IMR-90 (cell line): ENCODE measurements at regions not wholly inside any gene's neighbourhood (a gene's known extent, or its start where the extent isn't known, plus 50 kb on each side); places are given as distances from the start of the nearest gene placed in this dataset.

Experiments used
- ATAC-seq: fragments of 200-7000 bp; cut with Tn5 transposase; 2 replicates; pipeline ENCODE4 v1.9.1; 2020; ENCODE audit warnings: low read depth, mild to moderate bottlenecking, moderate library complexity
- BruUV-seq: library from RNA; stranded (reverse); fragments of 400-500 nt; replicated peaks from 2 replicates; lab custom pipeline; 2021; lab: Mats Ljungman, UMichigan
- CTCF ChIA-PET: fragments of 300-600 bp; formaldehyde crosslinking; extraction: SDS; loops from one replicate; lab custom pipeline; 2021; ENCODE audit warnings: antibody characterized with exemption; lab: Yijun Ruan, JAX
- POLR2A ChIA-PET: fragments of 300-600 bp; sonication (Branson Sonifier 250); formaldehyde crosslinking; loops from one replicate; lab custom pipeline; 2022; ENCODE audit warnings: antibody characterized with exemption; ENCODE audit not compliant: unreplicated experiment; lab: Charles Lee
- DNase-seq: peaks from one replicate; pipeline ENCODE4 v3.0.0; 2013
- H2AFZ ChIP-seq: replicated peaks from 2 replicates; pipeline ENCODE3; 2013; ENCODE audit warnings: low read length, mild to moderate bottlenecking; ENCODE audit not compliant: poor library complexity
- H2AK5ac ChIP-seq: 2 replicates; pipeline ENCODE4 v1.6.1; 2013; ENCODE audit warnings: low read depth, low read length, inconsistent platforms
- H2AK9ac ChIP-seq: replicated peaks from 2 replicates; pipeline ENCODE3; 2013; ENCODE audit warnings: mild to moderate bottlenecking, low read depth, low read length, moderate library complexity; ENCODE audit not compliant: poor library complexity
- H2BK120ac ChIP-seq: 2 replicates; pipeline ENCODE4 v1.6.1; 2013; ENCODE audit warnings: low read depth, low read length, inconsistent platforms
- H2BK15ac ChIP-seq: 3 replicates; pipeline ENCODE4 v1.6.1; 2013; ENCODE audit warnings: low read depth, low read length, inconsistent platforms
- H2BK20ac ChIP-seq: 2 replicates; pipeline ENCODE4 v1.6.1; 2013; ENCODE audit warnings: low read depth, mild to moderate bottlenecking, inconsistent platforms, low read length, moderate library complexity
- H2BK5ac ChIP-seq: 2 replicates; pipeline ENCODE4 v1.6.1; 2013; ENCODE audit warnings: mild to moderate bottlenecking, low read depth, low read length, inconsistent platforms; ENCODE audit not compliant: poor library complexity, severe bottlenecking
- H3K14ac ChIP-seq: replicated peaks from 2 replicates; pipeline ENCODE4 v1.6.1; 2013; ENCODE audit warnings: low read depth, low read length, inconsistent platforms
- H3K18ac ChIP-seq: 2 replicates; pipeline ENCODE4 v1.6.1; 2013; ENCODE audit warnings: low read depth, low read length, control low read depth
- H3K23ac ChIP-seq: 2 replicates; pipeline ENCODE4 v1.6.1; 2013; ENCODE audit warnings: low read depth, low read length, inconsistent platforms
- H3K27ac ChIP-seq: 2 replicates; pipeline ENCODE4 v1.5.1; 2013; ENCODE audit warnings: mild to moderate bottlenecking, control low read depth, low read length; ENCODE audit not compliant: insufficient read depth
- H3K27me3 ChIP-seq: 2 replicates; pipeline ENCODE4 v1.6.1; 2013; ENCODE audit warnings: low read length; ENCODE audit not compliant: control insufficient read depth, insufficient read depth
- H3K36me3 ChIP-seq: 2 replicates; pipeline ENCODE4 v1.6.1; 2013; ENCODE audit warnings: low read length, mixed read lengths; ENCODE audit not compliant: control insufficient read depth, insufficient read depth
- H3K4ac ChIP-seq: 2 replicates; pipeline ENCODE4 v1.6.1; 2013; ENCODE audit warnings: low read depth, low read length, inconsistent platforms
- H3K4me1 ChIP-seq: 2 replicates; pipeline ENCODE4 v1.6.1; 2013; ENCODE audit warnings: low read length, mixed read lengths; ENCODE audit not compliant: control insufficient read depth, insufficient read depth
- H3K4me2 ChIP-seq: 2 replicates; pipeline ENCODE4 v1.6.1; 2013; ENCODE audit warnings: low read depth, mild to moderate bottlenecking, control low read depth, low read length, moderate library complexity
- H3K4me3 ChIP-seq: 2 replicates; pipeline ENCODE4 v1.5.1; 2013; ENCODE audit warnings: low read depth, mild to moderate bottlenecking, control low read depth, low read length, moderate library complexity; ENCODE audit not compliant: insufficient read depth
- H3K56ac ChIP-seq: 2 replicates; pipeline ENCODE4 v1.6.1; 2013; ENCODE audit warnings: low read length, inconsistent platforms; ENCODE audit not compliant: insufficient read depth; ENCODE audit errors: extremely low read depth
- H3K79me1 ChIP-seq, 2 experiments: 2 replicates each; pipeline ENCODE4 v1.6.1; 2013; ENCODE audit warnings: low read length in 2 of 2, inconsistent platforms in 1 of 2, low read depth in 1 of 2
- H3K9ac ChIP-seq: 2 replicates; pipeline ENCODE4 v1.6.1; 2013; ENCODE audit warnings: low read depth, low read length, control low read depth
- H3K9me1 ChIP-seq: 2 replicates; pipeline ENCODE4 v1.6.1; 2013; ENCODE audit warnings: low read length, inconsistent platforms; ENCODE audit not compliant: insufficient read depth
- H3K9me3 ChIP-seq: 2 replicates; pipeline ENCODE4 v1.6.1; 2013; ENCODE audit warnings: low read length; ENCODE audit not compliant: control insufficient read depth, insufficient read depth
- H4K20me1 ChIP-seq: 2 replicates; pipeline ENCODE4 v1.6.1; 2013; ENCODE audit warnings: low read length, inconsistent platforms; ENCODE audit not compliant: insufficient read depth
- H4K5ac ChIP-seq: 2 replicates; pipeline ENCODE4 v1.6.1; 2013; ENCODE audit warnings: mild to moderate bottlenecking, low read depth, low read length, control low read depth
- H4K8ac ChIP-seq, 2 experiments: 2 replicates each; pipeline ENCODE4 v1.6.1; 2013; ENCODE audit warnings: low read depth in 2 of 2, low read length in 2 of 2, control low read depth in 1 of 2, inconsistent platforms in 1 of 2
- H4K91ac ChIP-seq: 2 replicates; pipeline ENCODE4 v1.6.1; 2013; ENCODE audit warnings: low read depth, low read length, inconsistent platforms; ENCODE audit not compliant: insufficient read depth
- BHLHE40 ChIP-seq: fragments of 150-350 bp; IDR thresholded peaks from 2 replicates; pipeline ENCODE4 v1.6.1; 2016; ENCODE audit warnings: mild to moderate bottlenecking, low read depth, low read length
- CEBPB ChIP-seq: IDR thresholded peaks from 2 replicates; pipeline ENCODE4 v1.6.1; 2012; ENCODE audit warnings: low read depth, low read length, improper control_type of control experiment
- CHD1 ChIP-seq: IDR thresholded peaks from 2 replicates; pipeline ENCODE4 v1.6.1; 2012; ENCODE audit warnings: low read depth, low read length, improper control_type of control experiment
- CTCF ChIP-seq: conservative IDR thresholded peaks from 2 replicates; pipeline ENCODE4 v1.5.1; 2012; ENCODE audit warnings: mild to moderate bottlenecking, low read depth, low read length, improper control_type of control experiment
- ELK1 ChIP-seq: fragments of 150-350 bp; IDR thresholded peaks from 2 replicates; pipeline ENCODE4 v1.6.1; 2016; ENCODE audit warnings: low read depth, mild to moderate bottlenecking, low read length, moderate library complexity, borderline replicate concordance
- MAFK ChIP-seq: IDR thresholded peaks from 2 replicates; pipeline ENCODE4 v1.6.1; 2012; ENCODE audit warnings: low read depth, low read length, improper control_type of control experiment
- MAZ ChIP-seq: IDR thresholded peaks from 2 replicates; pipeline ENCODE4 v1.6.1; 2012; ENCODE audit warnings: low read depth, mild to moderate bottlenecking, low read length, improper control_type of control experiment, moderate library complexity, borderline replicate concordance
- POLR2A ChIP-seq: IDR thresholded peaks from 2 replicates; pipeline ENCODE4 v1.6.1; 2012; ENCODE audit warnings: mild to moderate bottlenecking, low read depth, low read length
- RAD21 ChIP-seq: IDR thresholded peaks from 2 replicates; pipeline ENCODE4 v1.6.1; 2012; ENCODE audit warnings: low read length, improper control_type of control experiment
- RCOR1 ChIP-seq: IDR thresholded peaks from 2 replicates; pipeline ENCODE4 v1.6.1; 2012; ENCODE audit warnings: mild to moderate bottlenecking, low read length, improper control_type of control experiment; ENCODE audit not compliant: insufficient replicate concordance
- RFX5 ChIP-seq: IDR thresholded peaks from 2 replicates; pipeline ENCODE4 v1.8.0; 2012; ENCODE audit warnings: low read depth, mild to moderate bottlenecking, low read length, moderate library complexity
- WGBS, 2 experiments: methylation state at CpG; one replicate each; pipeline versions ENCODE4 v1.1.5 to v1.1.7; 2013; ENCODE audit warnings: missing lambda C conversion rate in 2 of 2; ENCODE audit not compliant: insufficient read length in 1 of 2; ENCODE audit errors: extremely low coverage in 2 of 2; 5-methylcytosine and 5-hydroxymethylcytosine counted together
- dilution Hi-C: fragments of 300-500 bp; cut with HindIII; formaldehyde crosslinking; loops from one replicate; pipeline ENCODE4 v1.14.3; 2018; ENCODE audit warnings: low sequenced_read_pairs; ENCODE audit not compliant: unreplicated experiment
- in situ Hi-C: fragments of 300-500 bp; cut with MboI; formaldehyde crosslinking; loops from 3 replicates; pipeline ENCODE4 v1.14.3; 2019; ENCODE audit warnings: low sequenced_read_pairs, inconsistent platforms, mixed read lengths
- intact Hi-C: fragments of 100-400 bp; cut with micrococcal nuclease; formaldehyde crosslinking; loops from 2 replicates; pipeline ENCODE4 v1.10.0; 2022
- TF ChIP-seq, protein P1 (sequence below): fragments of 150-350 bp; IDR thresholded peaks from 2 replicates; pipeline ENCODE4 v1.6.1; 2017; ENCODE audit warnings: mild to moderate bottlenecking, antibody characterized with exemption, low read length, low read depth

DNA sequence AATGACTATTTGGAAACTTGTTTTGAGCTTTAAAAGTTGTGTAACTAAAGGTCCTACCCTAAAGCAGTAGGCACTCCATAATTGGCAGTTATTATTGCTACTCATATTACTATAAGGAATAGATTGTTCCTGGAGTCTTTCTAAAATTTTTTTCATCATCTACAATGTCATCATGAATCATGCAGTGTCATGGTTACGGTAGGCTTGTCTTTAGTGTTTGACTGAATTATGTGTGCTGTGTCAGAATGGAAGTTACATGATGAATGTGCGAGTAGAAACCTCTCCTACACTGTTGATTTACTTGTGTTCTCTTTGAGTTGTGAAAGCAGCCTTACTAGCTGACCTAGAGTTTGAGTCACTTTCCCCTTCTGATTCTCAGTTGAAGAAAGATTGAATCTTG, 1099.9 kb downstream of the RAPGEF2 start:
- Histone ChIP-seq H3K4me1 (no peaks in the 10 kb centered on the region), H4K20me1 (no peaks in the 10 kb centered on the region), H3K23ac (no peak overlapping the region), H4K91ac (no peak overlapping the region), H3K4me2 (no peak overlapping the region), H3K27me3 (no peaks in the 10 kb centered on the region), H2BK120ac (no peak overlapping the region), H4K8ac (no peak overlapping the region), H2BK20ac (no peak overlapping the region), H2AK9ac (no peak overlapping the region), H2BK5ac (no peak overlapping the region), H3K36me3 (no peaks in the 10 kb centered on the region), H3K4me3 (no peak overlapping the region), H3K9me1 (no peaks in the 10 kb centered on the region), H3K14ac (no peak overlapping the region), H3K79me1 (no peaks in the 10 kb centered on the region), H3K18ac (no peak overlapping the region), H3K56ac (no peak overlapping the region), H3K9ac (no peak overlapping the region), H4K5ac (no peak overlapping the region), H2AFZ (no peak overlapping the region), H3K4ac (no peak overlapping the region), H3K27ac (no peak overlapping the region), H3K9me3 (no peaks in the 10 kb centered on the region), H2BK15ac (no peak overlapping the region), H2AK5ac (no peak overlapping the region)
- in situ Hi-C loops (no loop called here), intact Hi-C loops (no loop called here), dilution Hi-C loops (no loop called here)
- CTCF ChIA-PET, result no interaction called here
- WGBS, 2 experiments, result no CpG with 5 or more reads among the region's 2 CpGs
- POLR2A ChIA-PET, result no interaction called here
- ATAC-seq (no peak), DNase-seq (no peak)
- BruUV-seq, result no TSS peak
- TF ChIP-seq RAD21 (no peak), CTCF (no peak), CHD1 (no peak), RCOR1 (no peak), POLR2A (no peak), BHLHE40 (no peak), CEBPB (no peak), RFX5 (no peak), MAZ (no peak), MAFK (no peak), ELK1 (no peak)
- TF ChIP-seq, protein P1, sequence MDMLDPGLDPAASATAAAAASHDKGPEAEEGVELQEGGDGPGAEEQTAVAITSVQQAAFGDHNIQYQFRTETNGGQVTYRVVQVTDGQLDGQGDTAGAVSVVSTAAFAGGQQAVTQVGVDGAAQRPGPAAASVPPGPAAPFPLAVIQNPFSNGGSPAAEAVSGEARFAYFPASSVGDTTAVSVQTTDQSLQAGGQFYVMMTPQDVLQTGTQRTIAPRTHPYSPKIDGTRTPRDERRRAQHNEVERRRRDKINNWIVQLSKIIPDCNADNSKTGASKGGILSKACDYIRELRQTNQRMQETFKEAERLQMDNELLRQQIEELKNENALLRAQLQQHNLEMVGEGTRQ, result no peak
